ENCODE measurements at regions not wholly inside any gene's neighbourhood (a gene's known extent, or its start where the extent isn't known, plus 50 kb on each side); places are given as distances from the start of the nearest gene placed in this dataset.
A peak's percentile ranks its signal among the peaks of the same experiment; 100 is the strongest.

GRCh38 chr11:71332447-71332846 is 80.1 kb upstream of the SHANK2 start:
- DNase-seq (ENCODE audit: low spot score) = no peak

- no peak for DNase-seq (ENCODE audit: low spot score)
These were observed 79.7 kb upstream of the SHANK2 start for GRCh38 chr11:71332046-71332445.

GRCh38 chr11:71331631-71332030 is 79.3 kb upstream of the SHANK2 start:
- DNase-seq (ENCODE audit: low spot score) = no peak

GRCh38 chr11:71330996-71331395 is 78.6 kb upstream of the SHANK2 start:
- DNase-seq (ENCODE audit: low spot score) = no peak

GRCh38 chr11:71330349-71330748 is 78.0 kb upstream of the SHANK2 start:
- no peak for DNase-seq (ENCODE audit: low spot score)

GRCh38 chr11:71329786-71330185 is 77.4 kb upstream of the SHANK2 start:
- no peak for DNase-seq (ENCODE audit: low spot score)

GRCh38 chr11:71329165-71329510 is 76.8 kb upstream of the SHANK2 start:
- no peak for DNase-seq (ENCODE audit: low spot score)

- no peak for DNase-seq (ENCODE audit: low spot score)
These were observed 75.0 kb upstream of the SHANK2 start for GRCh38 chr11:71327156-71328085.

- no peak for DNase-seq (ENCODE audit: low spot score)
These were observed 74.1 kb upstream of the SHANK2 start for GRCh38 chr11:71326328-71326940.

- no peak for DNase-seq (ENCODE audit: low spot score)
These were observed 73.3 kb upstream of the SHANK2 start for GRCh38 chr11:71325418-71326327.

GRCh38 chr11:71324788-71325417 is 72.5 kb upstream of the SHANK2 start:
- DNase-seq (ENCODE audit: low spot score) = no peak

GRCh38 chr11:71323876-71324526 is 71.6 kb upstream of the SHANK2 start:
- DNase-seq (ENCODE audit: low spot score) = no peak

- DNase-seq (ENCODE audit: low spot score) = no peak
These were observed 70.6 kb upstream of the SHANK2 start for GRCh38 chr11:71322861-71323582.

- DNase-seq (ENCODE audit: low spot score) = no peak
These were observed 69.9 kb upstream of the SHANK2 start for GRCh38 chr11:71322192-71322735.

- DNase-seq (ENCODE audit: low spot score) = no peak
These were observed 69.2 kb upstream of the SHANK2 start for GRCh38 chr11:71321433-71322191.

- no peak for DNase-seq (ENCODE audit: low spot score)
These were observed 64.3 kb upstream of the SHANK2 start for GRCh38 chr11:71316701-71317100.

GRCh38 chr11:71312616-71313015 is 60.2 kb upstream of the SHANK2 start:
- DNase-seq (ENCODE audit: low spot score) = peak; percentile 8

- DNase-seq (ENCODE audit: low spot score) = peak; percentile 22
These were observed 59.6 kb upstream of the SHANK2 start for GRCh38 chr11:71311928-71312510.

- DNase-seq (ENCODE audit: low spot score) = peak; percentile 20
These were observed 59.0 kb upstream of the SHANK2 start for GRCh38 chr11:71311176-71311925.
